ENCODE measurements at regions not wholly inside any gene's neighbourhood (a gene's known extent, or its start where the extent isn't known, plus 50 kb on each side); places are given as distances from the start of the nearest gene placed in this dataset.
A peak's percentile ranks its signal among the peaks of the same experiment; 100 is the strongest.

GRCh38 chr14:56874375-56874774 is 64.1 kb upstream of the OTX2 start:
- Histone ChIP-seq H3K27ac (ENCODE audit: extremely low read depth, low read depth, low read length) (no peak overlapping the region), H3K36me3 (ENCODE audit: control insufficient read depth in 2 of 2, insufficient read depth in 1 of 2, low read length in 2 of 2) (no peaks in the 10 kb centered on the region), H3K9me3 (ENCODE audit: control insufficient read depth, insufficient read depth, low read depth, low read length) (no peaks in the 10 kb centered on the region), H3K4me3 (ENCODE audit: low read depth, low read length) (no peak overlapping the region), H3K4me1 (ENCODE audit: control insufficient read depth, insufficient read depth, low read length) (no peaks in the 10 kb centered on the region)
- ChIA-PET POLR2A (no interaction called here), CTCF (interaction anchor here (0.5 to 1.5 kb wide), 6 partner anchors 12 to 390 kb away, joined by 3 to 10 read pairs (median 4); no protein-coding TSS in a partner anchor)
- TF ChIP-seq ZNF654 (tag by site-specific recombination; IDR thresholded peaks at IDR 0.05; ENCODE audit: low read depth) (peak; percentile 41), ZNF513 (tag by site-specific recombination; IDR thresholded peaks at IDR 0.05) (no peak), ZBTB1 (tag by site-specific recombination; IDR thresholded peaks at IDR 0.05) (no peak)

- CTCF ChIA-PET, result no interaction called here
- POLR2A ChIA-PET, result no interaction called here
- Histone ChIP-seq H3K9me3 (ENCODE audit: control insufficient read depth, insufficient read depth, low read depth, low read length) (no peaks in the 10 kb centered on the region), H3K27ac (ENCODE audit: extremely low read depth, low read depth, low read length) (no peak overlapping the region), H3K4me3 (ENCODE audit: low read depth, low read length) (no peak overlapping the region), H3K36me3 (ENCODE audit: control insufficient read depth in 2 of 2, insufficient read depth in 1 of 2, low read length in 2 of 2) (no peaks in the 10 kb centered on the region), H3K4me1 (ENCODE audit: control insufficient read depth, insufficient read depth, low read length) (no peaks in the 10 kb centered on the region)
- TF ChIP-seq HOXC10 (CRISPR knock-in tag; IDR thresholded peaks at IDR 0.05) (no peak), SETDB1 (IDR thresholded peaks at IDR 0.05; ENCODE audit: insufficient read length, low read length) (no peak), ZNF10 (tag by site-specific recombination; IDR thresholded peaks at IDR 0.05) (no peak), GFI1B (tag by site-specific recombination; IDR thresholded peaks at IDR 0.05) (no peak), ZNF837 (tag by site-specific recombination; IDR thresholded peaks at IDR 0.05) (no peak), REPIN1 (tag by site-specific recombination; IDR thresholded peaks at IDR 0.05; ENCODE audit: low read depth) (no peak), ZNF530 (tag by site-specific recombination; IDR thresholded peaks at IDR 0.05; ENCODE audit: low read depth) (no peak), BCL11B (tag by site-specific recombination; IDR thresholded peaks at IDR 0.05; ENCODE audit: low read depth) (no peak), ZNF544 (tag by site-specific recombination; IDR thresholded peaks at IDR 0.05) (no peak), ZNF274 (IDR thresholded peaks at IDR 0.05; ENCODE audit: low read length) (no peak), ZNF274 (tag by site-specific recombination; IDR thresholded peaks at IDR 0.05; ENCODE audit: borderline replicate concordance) (no peak), MEIS1 (CRISPR knock-in tag; IDR thresholded peaks at IDR 0.05; ENCODE audit: borderline replicate concordance) (no peak), KLF8 (tag by site-specific recombination; IDR thresholded peaks at IDR 0.05) (no peak), ZBTB21 (tag by site-specific recombination; IDR thresholded peaks at IDR 0.05) (no peak), ZNF701 (tag by site-specific recombination; IDR thresholded peaks at IDR 0.05) (no peak), ZNF629 (tag by site-specific recombination; IDR thresholded peaks at IDR 0.05) (no peak), ZNF558 (tag by site-specific recombination; IDR thresholded peaks at IDR 0.05) (no peak), ZBTB26 (tag by site-specific recombination; optimal IDR thresholded peaks at IDR 0.05) (no peak)
- TF ChIP-seq, protein P1, sequence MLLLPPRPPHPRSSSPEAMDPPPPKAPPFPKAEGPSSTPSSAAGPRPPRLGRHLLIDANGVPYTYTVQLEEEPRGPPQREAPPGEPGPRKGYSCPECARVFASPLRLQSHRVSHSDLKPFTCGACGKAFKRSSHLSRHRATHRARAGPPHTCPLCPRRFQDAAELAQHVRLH (tag by site-specific recombination; IDR thresholded peaks at IDR 0.05), result no peak
- TF ChIP-seq, protein P2, sequence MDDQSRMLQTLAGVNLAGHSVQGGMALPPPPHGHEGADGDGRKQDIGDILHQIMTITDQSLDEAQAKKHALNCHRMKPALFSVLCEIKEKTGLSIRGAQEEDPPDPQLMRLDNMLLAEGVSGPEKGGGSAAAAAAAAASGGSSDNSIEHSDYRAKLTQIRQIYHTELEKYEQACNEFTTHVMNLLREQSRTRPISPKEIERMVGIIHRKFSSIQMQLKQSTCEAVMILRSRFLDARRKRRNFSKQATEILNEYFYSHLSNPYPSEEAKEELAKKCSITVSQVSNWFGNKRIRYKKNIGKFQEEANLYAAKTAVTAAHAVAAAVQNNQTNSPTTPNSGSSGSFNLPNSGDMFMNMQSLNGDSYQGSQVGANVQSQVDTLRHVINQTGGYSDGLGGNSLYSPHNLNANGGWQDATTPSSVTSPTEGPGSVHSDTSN (CRISPR knock-in tag; IDR thresholded peaks at IDR 0.05), result no peak
Observed at GRCh38 chr14:56870336-56870735, 60.1 kb upstream of the OTX2 start.
